ENCODE measurements at regions not wholly inside any gene's neighbourhood (a gene's known extent, or its start where the extent isn't known, plus 50 kb on each side); places are given as distances from the start of the nearest gene placed in this dataset.
"Not testable (repeated sequence)": the region's sequence is repeated elsewhere in the genome, so short reads cannot be mapped to it uniquely, and the experiment has no call there.

DNA sequence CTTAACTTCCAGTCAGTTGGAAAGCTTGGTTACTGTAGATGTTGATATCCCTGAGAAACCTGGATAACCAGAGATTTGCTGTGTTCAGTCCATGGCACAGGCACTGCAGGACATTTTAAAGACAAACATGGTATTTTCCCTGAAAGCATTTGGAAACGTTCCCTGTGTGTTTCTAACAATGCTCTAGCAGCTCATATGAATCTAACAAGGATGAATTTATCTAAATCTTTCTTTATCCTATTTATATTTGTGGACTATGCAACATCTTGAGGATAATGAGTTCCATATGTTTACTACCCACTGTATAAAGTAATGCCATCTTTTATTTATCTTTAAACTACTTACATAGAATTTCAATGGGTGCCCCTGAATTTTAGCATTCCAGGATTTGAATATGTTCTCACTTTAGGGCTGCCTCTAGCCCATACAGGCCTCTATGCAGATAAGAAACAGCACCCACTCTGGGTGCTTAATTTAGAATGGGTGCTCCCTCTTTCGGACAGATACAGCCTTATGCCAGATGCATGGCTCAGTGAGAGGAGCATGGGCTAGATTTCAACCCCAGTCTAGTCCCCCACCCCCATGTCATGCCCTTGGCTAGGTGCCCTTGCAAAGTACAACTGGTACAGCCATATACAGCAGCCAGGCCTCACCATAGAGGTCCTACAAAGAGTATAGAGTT lies 50.6 kb upstream of the NEMP2 start:
- intact Hi-C loops (cut with DNase I; ENCODE audit: low total_unique reads), result no loop called here

GRCh38 chr2:190587106-190587505 lies 52.6 kb upstream of the NEMP2 start:
- Histone ChIP-seq H3K27me3 (no peaks in the 10 kb centered on the region), H3K9me3 (no peaks in the 10 kb centered on the region), H3K36me3 (no peaks in the 10 kb centered on the region), H3K4me3 (no peak overlapping the region), H3K4me1 (no peaks in the 10 kb centered on the region), H3K27ac (no peak overlapping the region)
- no peak for TF ChIP-seq POLR2A (IDR thresholded peaks at IDR 0.05)
- TF ChIP-seq, protein P1, sequence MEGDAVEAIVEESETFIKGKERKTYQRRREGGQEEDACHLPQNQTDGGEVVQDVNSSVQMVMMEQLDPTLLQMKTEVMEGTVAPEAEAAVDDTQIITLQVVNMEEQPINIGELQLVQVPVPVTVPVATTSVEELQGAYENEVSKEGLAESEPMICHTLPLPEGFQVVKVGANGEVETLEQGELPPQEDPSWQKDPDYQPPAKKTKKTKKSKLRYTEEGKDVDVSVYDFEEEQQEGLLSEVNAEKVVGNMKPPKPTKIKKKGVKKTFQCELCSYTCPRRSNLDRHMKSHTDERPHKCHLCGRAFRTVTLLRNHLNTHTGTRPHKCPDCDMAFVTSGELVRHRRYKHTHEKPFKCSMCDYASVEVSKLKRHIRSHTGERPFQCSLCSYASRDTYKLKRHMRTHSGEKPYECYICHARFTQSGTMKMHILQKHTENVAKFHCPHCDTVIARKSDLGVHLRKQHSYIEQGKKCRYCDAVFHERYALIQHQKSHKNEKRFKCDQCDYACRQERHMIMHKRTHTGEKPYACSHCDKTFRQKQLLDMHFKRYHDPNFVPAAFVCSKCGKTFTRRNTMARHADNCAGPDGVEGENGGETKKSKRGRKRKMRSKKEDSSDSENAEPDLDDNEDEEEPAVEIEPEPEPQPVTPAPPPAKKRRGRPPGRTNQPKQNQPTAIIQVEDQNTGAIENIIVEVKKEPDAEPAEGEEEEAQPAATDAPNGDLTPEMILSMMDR (IDR thresholded peaks at IDR 0.05), result no peak
- TF ChIP-seq POLR2AphosphoS5 (IDR thresholded peaks at IDR 0.05), result no peak
- intact Hi-C loops (cut with DNase I; ENCODE audit: low total_unique reads), result no loop called here
- DNase-seq (ENCODE audit: low spot score in 2 of 2), result no peak

More for the DNA sequence above, 50.6 kb upstream of the NEMP2 start:
- no peak for TF ChIP-seq POLR2AphosphoS5 (IDR thresholded peaks at IDR 0.05)
- no peak for TF ChIP-seq POLR2A (IDR thresholded peaks at IDR 0.05)
- Histone ChIP-seq H3K9me3 (no peaks in the 10 kb centered on the region), H3K27me3 (no peaks in the 10 kb centered on the region), H3K36me3 (no peaks in the 10 kb centered on the region), H3K27ac (no peak overlapping the region), H3K4me3 (no peak overlapping the region), H3K4me1 (no peaks in the 10 kb centered on the region)
- no peak for DNase-seq (ENCODE audit: low spot score in 2 of 2)

- DNase-seq (ENCODE audit: low spot score in 2 of 2), result no peak
- intact Hi-C loops (cut with DNase I; ENCODE audit: low total_unique reads), result no loop called here
- Histone ChIP-seq H3K36me3 (no peaks in the 10 kb centered on the region), H3K27ac (no peak overlapping the region), H3K4me1 (no peaks in the 10 kb centered on the region), H3K4me3 (no peak overlapping the region), H3K9me3 (no peaks in the 10 kb centered on the region), H3K27me3 (no peaks in the 10 kb centered on the region)
- TF ChIP-seq, protein P1 (IDR thresholded peaks at IDR 0.05), result no peak
- TF ChIP-seq POLR2A (IDR thresholded peaks at IDR 0.05) (no peak), POLR2AphosphoS5 (IDR thresholded peaks at IDR 0.05) (no peak)
These were observed 54.5 kb upstream of the NEMP2 start for GRCh38 chr2:190589008-190589407.

DNA sequence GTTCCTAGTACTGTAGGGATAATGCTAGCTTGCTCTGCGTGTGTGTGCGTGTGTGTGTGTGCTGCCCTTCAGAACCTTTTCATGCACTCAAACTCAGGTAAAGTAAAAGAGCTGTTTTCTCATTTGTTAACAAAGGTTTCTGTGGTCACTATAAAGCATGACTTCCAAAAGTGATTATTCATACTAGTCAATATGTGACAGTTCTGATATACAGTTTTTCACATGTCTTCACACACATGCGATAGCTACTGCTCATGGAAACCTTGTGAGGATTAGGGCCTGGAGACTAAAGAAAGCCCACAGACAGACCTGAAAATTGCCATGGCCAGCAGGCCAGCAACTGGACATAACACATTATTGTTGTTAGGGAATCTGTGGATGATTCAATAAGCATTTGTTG lies 56.9 kb upstream of the NEMP2 start:
- H3K9me3 ChIP-seq, result no peaks in the 10 kb centered on the region
- TF ChIP-seq POLR2A (IDR thresholded peaks at IDR 0.05) (no peak), POLR2AphosphoS5 (IDR thresholded peaks at IDR 0.05) (no peak)
- TF ChIP-seq, protein P1 (IDR thresholded peaks at IDR 0.05), result no peak
- H3K27me3 ChIP-seq, result no peaks in the 10 kb centered on the region
- DNase-seq (ENCODE audit: low spot score in 2 of 2), result no peak
- no peak overlapping the region for H3K4me3 ChIP-seq
- no peak overlapping the region for H3K27ac ChIP-seq
- no peaks in the 10 kb centered on the region for H3K36me3 ChIP-seq
- H3K4me1 ChIP-seq, result no peaks in the 10 kb centered on the region
- intact Hi-C loops (cut with DNase I; ENCODE audit: low total_unique reads), result no loop called here

DNA sequence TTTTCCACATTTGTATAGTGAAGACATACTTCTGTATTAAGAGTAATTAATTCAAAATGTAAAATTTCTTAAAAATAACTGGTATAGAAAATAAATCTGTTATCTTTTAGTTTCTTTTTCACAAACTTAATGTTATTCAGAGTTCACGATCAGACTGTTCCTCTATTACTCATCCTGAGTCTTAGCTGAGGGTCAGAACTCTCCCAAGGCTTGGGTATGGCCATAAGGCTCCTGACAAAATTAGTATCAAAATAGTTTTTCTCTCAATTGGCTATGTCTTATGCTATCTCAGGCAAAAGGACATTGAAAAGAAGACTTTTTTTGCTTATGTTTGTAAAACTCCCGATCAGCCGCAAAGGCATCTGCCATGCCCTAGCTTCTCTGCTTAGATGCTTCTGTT lies 56.1 kb upstream of the NAB1 start:
- Histone ChIP-seq H3K27ac (no peak overlapping the region), H3K27me3 (no peaks in the 10 kb centered on the region), H3K4me3 (no peak overlapping the region), H3K36me3 (no peaks in the 10 kb centered on the region), H3K9me3 (no peaks in the 10 kb centered on the region), H3K4me1 (no peaks in the 10 kb centered on the region)
- DNase-seq (ENCODE audit: low spot score in 2 of 2), result no peak
- TF ChIP-seq POLR2A (IDR thresholded peaks at IDR 0.05), result no peak
- intact Hi-C loops (cut with DNase I; ENCODE audit: low total_unique reads), result no loop called here

GRCh38 chr2:190595879-190596278 lies 53.0 kb upstream of the NAB1 start:
- H3K4me3 ChIP-seq; H3K27me3 ChIP-seq; intact Hi-C loops (cut with DNase I; ENCODE audit: low total_unique reads); H3K9me3 ChIP-seq; H3K36me3 ChIP-seq; H3K27ac ChIP-seq; DNase-seq (ENCODE audit: low spot score in 2 of 2); H3K4me1 ChIP-seq: not testable (repeated sequence)

DNA sequence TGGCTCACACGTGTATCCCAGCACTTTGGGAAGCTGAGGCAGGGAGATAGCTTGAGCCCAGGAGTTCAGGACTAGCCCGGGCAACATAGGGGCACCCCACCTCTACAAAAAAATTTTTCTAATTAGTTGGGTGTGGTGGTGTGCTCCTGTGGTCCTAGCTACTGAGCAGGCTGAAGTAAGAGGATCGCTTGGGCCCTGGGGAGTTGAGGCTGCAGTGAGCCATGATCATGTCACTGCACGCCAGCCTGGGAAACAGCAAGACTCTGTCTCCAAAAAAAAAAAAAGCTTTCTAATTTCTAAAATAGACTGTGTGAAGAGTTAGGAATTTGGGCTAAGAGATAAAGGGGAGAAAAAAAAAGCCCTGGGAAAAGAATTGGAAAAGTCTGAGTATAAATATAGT lies 51.9 kb upstream of the NAB1 start:
- no peaks in the 10 kb centered on the region for H3K4me1 ChIP-seq
- no peaks in the 10 kb centered on the region for H3K27me3 ChIP-seq
- DNase-seq (ENCODE audit: low spot score in 2 of 2), result no peak
- intact Hi-C loops (cut with DNase I; ENCODE audit: low total_unique reads), result no loop called here
- no peaks in the 10 kb centered on the region for H3K9me3 ChIP-seq
- H3K4me3 ChIP-seq, result no peak overlapping the region
- no peaks in the 10 kb centered on the region for H3K36me3 ChIP-seq
- peak overlapping the region; percentile 20 to 30 for H3K27ac ChIP-seq
- TF ChIP-seq POLR2A (IDR thresholded peaks at IDR 0.05) (no peak), POLR2AphosphoS5 (IDR thresholded peaks at IDR 0.05) (no peak)
